HEK293 (cell line): ENCODE measurements at regions not wholly inside any gene's neighbourhood (a gene's known extent, or its start where the extent isn't known, plus 50 kb on each side); places are given as distances from the start of the nearest gene placed in this dataset.

ENCODE experiments used
- CTCF ChIA-PET: fragments of 350-600 bp; formaldehyde crosslinking; extraction: SDS; loops from one replicate; lab custom pipeline; 2021; ENCODE audit warnings: antibody characterized with exemption; lab: Yijun Ruan, JAX
- POLR2A ChIA-PET: fragments of 300-600 bp; formaldehyde crosslinking; extraction: SDS; loops from one replicate; lab custom pipeline; 2020; ENCODE audit warnings: antibody characterized with exemption, inconsistent platforms; lab: Yijun Ruan, JAX
- H3K27ac ChIP-seq: fragments of 200-500 bp; sonication (Bioruptor generic); 2 replicates; pipeline ENCODE4 v1.5.1; 2014; ENCODE audit warnings: low read depth, low read length, control low read depth, inconsistent platforms; ENCODE audit errors: extremely low read depth
- H3K36me3 ChIP-seq, 2 experiments: fragments of 200-500 bp in 1 of 2; sonication (Bioruptor generic) in 1 of 2; 1 replicate in 1 of 2; 2 replicates in 1 of 2; pipeline ENCODE4 v1.5.1; 2014 to 2017; ENCODE audit warnings: inconsistent platforms in 2 of 2, low read length in 2 of 2; ENCODE audit not compliant: control insufficient read depth in 2 of 2, insufficient read depth in 1 of 2
- H3K4me1 ChIP-seq: fragments of 200-500 bp; sonication (Bioruptor generic); 2 replicates; pipeline ENCODE4 v1.5.1; 2014; ENCODE audit warnings: mild to moderate bottlenecking, low read length, inconsistent platforms; ENCODE audit not compliant: control insufficient read depth, insufficient read depth
- H3K4me3 ChIP-seq: 2 replicates; pipeline ENCODE4 v1.5.1; 2011; ENCODE audit warnings: low read depth, mild to moderate bottlenecking, control low read depth, low read length, moderate library complexity
- H3K9me3 ChIP-seq: fragments of 200-500 bp; sonication (Bioruptor generic); 2 replicates; pipeline ENCODE4 v1.5.1; 2014; ENCODE audit warnings: low read depth, low read length, inconsistent platforms; ENCODE audit not compliant: control insufficient read depth, insufficient read depth
- RBAK ChIP-seq: fragments of 450-650 bp; formaldehyde crosslinking; IDR thresholded peaks from 2 replicates; pipeline ENCODE4 v1.5.1; 2016; ENCODE audit warnings: missing biosample characterization, missing genetic modification characterization
- SP3 ChIP-seq: fragments of 450-650 bp; formaldehyde crosslinking; IDR thresholded peaks from 2 replicates; pipeline ENCODE4 v1.5.1; 2016; ENCODE audit warnings: missing biosample characterization, missing genetic modification characterization
- SP7 ChIP-seq: fragments of 450-650 bp; formaldehyde crosslinking; IDR thresholded peaks from 2 replicates; pipeline ENCODE4 v1.5.1; 2016; ENCODE audit warnings: missing biosample characterization, missing genetic modification characterization
- YY2 ChIP-seq: fragments of 450-650 bp; formaldehyde crosslinking; IDR thresholded peaks from 2 replicates; pipeline ENCODE4 v1.5.1; 2016; ENCODE audit warnings: missing biosample characterization, missing genetic modification characterization
- ZBTB8A ChIP-seq: fragments of 450-650 bp; formaldehyde crosslinking; IDR thresholded peaks from 2 replicates; pipeline ENCODE4 v1.5.1; 2016; ENCODE audit warnings: missing biosample characterization, missing genetic modification characterization
- ZFHX2 ChIP-seq: fragments of 450-650 bp; formaldehyde crosslinking; conservative IDR thresholded peaks from 2 replicates; pipeline ENCODE4 v1.5.1; 2016; ENCODE audit warnings: missing biosample characterization, missing genetic modification characterization
- ZNF146 ChIP-seq: fragments of 450-650 bp; formaldehyde crosslinking; IDR thresholded peaks from 2 replicates; pipeline ENCODE4 v1.5.1; 2016; ENCODE audit warnings: missing biosample characterization, missing genetic modification characterization
- ZNF184 ChIP-seq: fragments of 450-650 bp; IDR thresholded peaks from 2 replicates; pipeline ENCODE4 v1.5.1; 2018; ENCODE audit warnings: missing biosample characterization, mild to moderate bottlenecking, missing genetic modification characterization
- ZNF311 ChIP-seq: fragments of 450-650 bp; formaldehyde crosslinking; IDR thresholded peaks from 2 replicates; pipeline ENCODE4 v1.5.1; 2017; ENCODE audit warnings: missing biosample characterization, missing genetic modification characterization, borderline replicate concordance
- ZNF341 ChIP-seq: fragments of 450-650 bp; formaldehyde crosslinking; IDR thresholded peaks from 2 replicates; pipeline ENCODE4; 2016; ENCODE audit warnings: low read depth, missing biosample characterization, missing genetic modification characterization
- ZNF350 ChIP-seq: fragments of 450-650 bp; formaldehyde crosslinking; IDR thresholded peaks from 2 replicates; pipeline ENCODE4 v1.5.0; 2017; ENCODE audit warnings: missing biosample characterization, mild to moderate bottlenecking, missing genetic modification characterization
- ZNF404 ChIP-seq: fragments of 450-650 bp; formaldehyde crosslinking; IDR thresholded peaks from 2 replicates; pipeline ENCODE4 v1.5.1; 2017; ENCODE audit warnings: missing biosample characterization, missing genetic modification characterization
- ZNF48 ChIP-seq: fragments of 450-650 bp; formaldehyde crosslinking; IDR thresholded peaks from 2 replicates; pipeline ENCODE4 v1.5.1; 2016; ENCODE audit warnings: missing biosample characterization, missing genetic modification characterization
- ZNF596 ChIP-seq: fragments of 450-650 bp; IDR thresholded peaks from 2 replicates; pipeline ENCODE4 v1.5.0; 2018; ENCODE audit warnings: missing biosample characterization, mild to moderate bottlenecking, missing genetic modification characterization, moderate library complexity
- ZNF624 ChIP-seq: fragments of 450-650 bp; formaldehyde crosslinking; IDR thresholded peaks from 2 replicates; pipeline ENCODE4 v1.5.1; 2017; ENCODE audit warnings: missing biosample characterization, missing genetic modification characterization
- ZNF626 ChIP-seq: fragments of 450-650 bp; sonication (Bioruptor Pico); formaldehyde crosslinking; IDR thresholded peaks from 2 replicates; pipeline ENCODE4 v1.5.1; 2018; ENCODE audit warnings: missing biosample characterization, missing genetic modification characterization, inconsistent platforms
- ZNF629 ChIP-seq: fragments of 450-650 bp; formaldehyde crosslinking; IDR thresholded peaks from 2 replicates; pipeline ENCODE4 v1.5.1; 2017; ENCODE audit warnings: missing biosample characterization, missing genetic modification characterization
- ZNF670 ChIP-seq: fragments of 450-650 bp; formaldehyde crosslinking; IDR thresholded peaks from 2 replicates; pipeline ENCODE4 v1.5.1; 2016; ENCODE audit warnings: missing biosample characterization, missing genetic modification characterization, low read depth
- ZNF707 ChIP-seq: fragments of 450-650 bp; formaldehyde crosslinking; IDR thresholded peaks from 2 replicates; pipeline ENCODE4 v1.5.1; 2016; ENCODE audit warnings: missing biosample characterization, missing genetic modification characterization
- ZNF792 ChIP-seq: fragments of 450-650 bp; formaldehyde crosslinking; IDR thresholded peaks from 2 replicates; pipeline ENCODE4 v1.5.1; 2016; ENCODE audit warnings: missing biosample characterization, missing genetic modification characterization
- TF ChIP-seq, protein P1 (sequence below): fragments of 450-650 bp; formaldehyde crosslinking; IDR thresholded peaks from 2 replicates; pipeline ENCODE4 v1.5.1; 2016; ENCODE audit warnings: missing biosample characterization, missing genetic modification characterization
- TF ChIP-seq, protein P2 (sequence below): fragments of 450-650 bp; formaldehyde crosslinking; IDR thresholded peaks from 2 replicates; pipeline ENCODE4 v1.5.1; 2016; ENCODE audit warnings: missing biosample characterization, missing genetic modification characterization, low read depth
- TF ChIP-seq, protein P3 (sequence below): fragments of 450-650 bp; formaldehyde crosslinking; IDR thresholded peaks from 2 replicates; pipeline ENCODE4 v1.5.1; 2016; ENCODE audit warnings: missing biosample characterization, missing genetic modification characterization
- TF ChIP-seq, protein P4 (sequence below): fragments of 450-650 bp; IDR thresholded peaks from 2 replicates; pipeline ENCODE4 v1.5.1; 2018; ENCODE audit warnings: missing biosample characterization, mild to moderate bottlenecking, missing genetic modification characterization
- TF ChIP-seq, protein P5 (sequence below): fragments of 450-650 bp; formaldehyde crosslinking; IDR thresholded peaks from 2 replicates; pipeline ENCODE4 v1.5.1; 2017; ENCODE audit warnings: missing biosample characterization, missing genetic modification characterization
- TF ChIP-seq, protein P6 (sequence below): fragments of 450-650 bp; formaldehyde crosslinking; IDR thresholded peaks from 2 replicates; pipeline ENCODE4 v1.5.1; 2016; ENCODE audit warnings: missing biosample characterization, missing genetic modification characterization, borderline replicate concordance
- TF ChIP-seq, protein P7 (sequence below): fragments of 450-650 bp; formaldehyde crosslinking; IDR thresholded peaks from 2 replicates; pipeline ENCODE4 v1.5.1; 2016; ENCODE audit warnings: missing biosample characterization, missing genetic modification characterization

DNA sequence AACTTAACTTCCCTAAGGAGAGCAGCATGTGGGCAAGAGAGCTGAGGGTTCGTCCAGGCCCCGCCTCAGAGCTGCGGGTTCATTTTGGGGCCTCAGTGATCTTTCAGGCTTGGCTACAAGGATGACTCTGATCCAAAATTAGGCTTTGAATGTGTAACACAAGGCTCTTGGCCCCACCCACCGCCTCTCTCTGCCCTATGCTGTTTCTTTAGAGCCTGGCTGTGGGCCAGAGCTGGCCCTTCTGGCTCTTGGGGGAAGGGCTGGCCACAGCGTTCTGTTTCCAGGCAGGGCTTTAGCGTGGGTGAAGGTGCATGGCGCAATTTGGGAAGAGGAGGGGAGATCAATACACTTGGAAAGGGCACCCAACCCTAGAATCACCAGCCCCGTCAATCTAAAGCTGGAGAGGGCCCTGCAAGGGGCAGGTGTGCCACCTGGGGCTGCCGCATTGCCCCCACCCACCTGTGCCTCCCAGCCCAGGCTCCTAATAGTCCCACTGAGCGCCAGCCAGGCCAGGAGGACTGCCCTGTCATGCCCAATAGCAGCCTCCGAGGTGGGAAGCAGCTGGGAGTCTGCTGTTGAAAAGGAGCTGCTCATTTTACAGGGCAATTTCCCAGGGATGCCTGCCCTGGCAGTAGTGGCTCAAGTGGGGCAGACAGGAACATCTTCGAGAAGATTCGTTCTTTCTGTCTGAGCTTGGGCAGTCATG lies 84.5 kb upstream of the MAML3 start:
- no peak overlapping the region for H3K4me3 ChIP-seq
- H3K4me1 ChIP-seq: peaks cover 13% of the 10 kb centered on the region
- H3K9me3 ChIP-seq: no peaks in the 10 kb centered on the region
- ChIA-PET POLR2A (interaction anchor here (1.0 kb wide), 1 partner anchor 88 kb away, joined by 4 read pairs; no protein-coding TSS in a partner anchor), CTCF (interaction anchor here (0.6 to 1.0 kb wide), 5 partner anchors 10 to 511 kb away, joined by 4 to 5 read pairs (median 5); partner anchors contain the start of gene CLGN)
- no peaks in the 10 kb centered on the region for H3K36me3 ChIP-seq
- peak overlapping the region; percentile 48 for H3K27ac ChIP-seq
- no peak for TF ChIP-seq YY2 (tag by site-specific recombination)
- no peak for TF ChIP-seq ZNF670 (tag by site-specific recombination)
- TF ChIP-seq, protein P1, sequence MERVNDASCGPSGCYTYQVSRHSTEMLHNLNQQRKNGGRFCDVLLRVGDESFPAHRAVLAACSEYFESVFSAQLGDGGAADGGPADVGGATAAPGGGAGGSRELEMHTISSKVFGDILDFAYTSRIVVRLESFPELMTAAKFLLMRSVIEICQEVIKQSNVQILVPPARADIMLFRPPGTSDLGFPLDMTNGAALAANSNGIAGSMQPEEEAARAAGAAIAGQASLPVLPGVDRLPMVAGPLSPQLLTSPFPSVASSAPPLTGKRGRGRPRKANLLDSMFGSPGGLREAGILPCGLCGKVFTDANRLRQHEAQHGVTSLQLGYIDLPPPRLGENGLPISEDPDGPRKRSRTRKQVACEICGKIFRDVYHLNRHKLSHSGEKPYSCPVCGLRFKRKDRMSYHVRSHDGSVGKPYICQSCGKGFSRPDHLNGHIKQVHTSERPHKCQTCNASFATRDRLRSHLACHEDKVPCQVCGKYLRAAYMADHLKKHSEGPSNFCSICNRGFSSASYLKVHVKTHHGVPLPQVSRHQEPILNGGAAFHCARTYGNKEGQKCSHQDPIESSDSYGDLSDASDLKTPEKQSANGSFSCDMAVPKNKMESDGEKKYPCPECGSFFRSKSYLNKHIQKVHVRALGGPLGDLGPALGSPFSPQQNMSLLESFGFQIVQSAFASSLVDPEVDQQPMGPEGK: peak; percentile 34; the same call in 1 of the 2 replicates
- no peak for TF ChIP-seq ZNF404 (tag by site-specific recombination)
- TF ChIP-seq SP7: peak; percentile 41; the same call in 1 of the 2 replicates
- no peak for TF ChIP-seq ZNF311 (tag by site-specific recombination)
- no peak for TF ChIP-seq ZNF707 (tag by site-specific recombination)
- no peak for TF ChIP-seq ZNF184
- TF ChIP-seq ZBTB8A (tag by site-specific recombination): 0 out of 2 replicates have a peak, but pooled peaks have one; percentile 17
- TF ChIP-seq ZNF596 (tag by site-specific recombination): no peak
- TF ChIP-seq ZNF792 (tag by site-specific recombination): no peak
- TF ChIP-seq, protein P2, sequence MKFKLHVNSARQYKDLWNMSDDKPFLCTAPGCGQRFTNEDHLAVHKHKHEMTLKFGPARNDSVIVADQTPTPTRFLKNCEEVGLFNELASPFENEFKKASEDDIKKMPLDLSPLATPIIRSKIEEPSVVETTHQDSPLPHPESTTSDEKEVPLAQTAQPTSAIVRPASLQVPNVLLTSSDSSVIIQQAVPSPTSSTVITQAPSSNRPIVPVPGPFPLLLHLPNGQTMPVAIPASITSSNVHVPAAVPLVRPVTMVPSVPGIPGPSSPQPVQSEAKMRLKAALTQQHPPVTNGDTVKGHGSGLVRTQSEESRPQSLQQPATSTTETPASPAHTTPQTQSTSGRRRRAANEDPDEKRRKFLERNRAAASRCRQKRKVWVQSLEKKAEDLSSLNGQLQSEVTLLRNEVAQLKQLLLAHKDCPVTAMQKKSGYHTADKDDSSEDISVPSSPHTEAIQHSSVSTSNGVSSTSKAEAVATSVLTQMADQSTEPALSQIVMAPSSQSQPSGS: no peak
- no peak for TF ChIP-seq RBAK (tag by site-specific recombination)
- TF ChIP-seq ZNF350 (tag by site-specific recombination): no peak
- TF ChIP-seq, protein P3, sequence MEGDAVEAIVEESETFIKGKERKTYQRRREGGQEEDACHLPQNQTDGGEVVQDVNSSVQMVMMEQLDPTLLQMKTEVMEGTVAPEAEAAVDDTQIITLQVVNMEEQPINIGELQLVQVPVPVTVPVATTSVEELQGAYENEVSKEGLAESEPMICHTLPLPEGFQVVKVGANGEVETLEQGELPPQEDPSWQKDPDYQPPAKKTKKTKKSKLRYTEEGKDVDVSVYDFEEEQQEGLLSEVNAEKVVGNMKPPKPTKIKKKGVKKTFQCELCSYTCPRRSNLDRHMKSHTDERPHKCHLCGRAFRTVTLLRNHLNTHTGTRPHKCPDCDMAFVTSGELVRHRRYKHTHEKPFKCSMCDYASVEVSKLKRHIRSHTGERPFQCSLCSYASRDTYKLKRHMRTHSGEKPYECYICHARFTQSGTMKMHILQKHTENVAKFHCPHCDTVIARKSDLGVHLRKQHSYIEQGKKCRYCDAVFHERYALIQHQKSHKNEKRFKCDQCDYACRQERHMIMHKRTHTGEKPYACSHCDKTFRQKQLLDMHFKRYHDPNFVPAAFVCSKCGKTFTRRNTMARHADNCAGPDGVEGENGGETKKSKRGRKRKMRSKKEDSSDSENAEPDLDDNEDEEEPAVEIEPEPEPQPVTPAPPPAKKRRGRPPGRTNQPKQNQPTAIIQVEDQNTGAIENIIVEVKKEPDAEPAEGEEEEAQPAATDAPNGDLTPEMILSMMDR (tag by site-specific recombination): no peak
- TF ChIP-seq SP3 (tag by site-specific recombination): peak; percentile 16; the same call in 1 of the 2 replicates
- TF ChIP-seq, protein P4, sequence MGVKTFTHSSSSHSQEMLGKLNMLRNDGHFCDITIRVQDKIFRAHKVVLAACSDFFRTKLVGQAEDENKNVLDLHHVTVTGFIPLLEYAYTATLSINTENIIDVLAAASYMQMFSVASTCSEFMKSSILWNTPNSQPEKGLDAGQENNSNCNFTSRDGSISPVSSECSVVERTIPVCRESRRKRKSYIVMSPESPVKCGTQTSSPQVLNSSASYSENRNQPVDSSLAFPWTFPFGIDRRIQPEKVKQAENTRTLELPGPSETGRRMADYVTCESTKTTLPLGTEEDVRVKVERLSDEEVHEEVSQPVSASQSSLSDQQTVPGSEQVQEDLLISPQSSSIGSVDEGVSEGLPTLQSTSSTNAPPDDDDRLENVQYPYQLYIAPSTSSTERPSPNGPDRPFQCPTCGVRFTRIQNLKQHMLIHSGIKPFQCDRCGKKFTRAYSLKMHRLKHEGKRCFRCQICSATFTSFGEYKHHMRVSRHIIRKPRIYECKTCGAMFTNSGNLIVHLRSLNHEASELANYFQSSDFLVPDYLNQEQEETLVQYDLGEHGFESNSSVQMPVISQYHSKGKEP: 0 out of 2 replicates have a peak, but pooled peaks have one; percentile 25
- peak; percentile 85 for TF ChIP-seq ZFHX2 (tag by site-specific recombination)
- TF ChIP-seq ZNF341: no peak
- TF ChIP-seq, protein P5, sequence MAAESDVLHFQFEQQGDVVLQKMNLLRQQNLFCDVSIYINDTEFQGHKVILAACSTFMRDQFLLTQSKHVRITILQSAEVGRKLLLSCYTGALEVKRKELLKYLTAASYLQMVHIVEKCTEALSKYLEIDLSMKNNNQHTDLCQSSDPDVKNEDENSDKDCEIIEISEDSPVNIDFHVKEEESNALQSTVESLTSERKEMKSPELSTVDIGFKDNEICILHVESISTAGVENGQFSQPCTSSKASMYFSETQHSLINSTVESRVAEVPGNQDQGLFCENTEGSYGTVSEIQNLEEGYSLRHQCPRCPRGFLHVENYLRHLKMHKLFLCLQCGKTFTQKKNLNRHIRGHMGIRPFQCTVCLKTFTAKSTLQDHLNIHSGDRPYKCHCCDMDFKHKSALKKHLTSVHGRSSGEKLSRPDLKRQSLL (tag by site-specific recombination): no peak
- no peak for TF ChIP-seq ZNF624
- TF ChIP-seq, protein P6, sequence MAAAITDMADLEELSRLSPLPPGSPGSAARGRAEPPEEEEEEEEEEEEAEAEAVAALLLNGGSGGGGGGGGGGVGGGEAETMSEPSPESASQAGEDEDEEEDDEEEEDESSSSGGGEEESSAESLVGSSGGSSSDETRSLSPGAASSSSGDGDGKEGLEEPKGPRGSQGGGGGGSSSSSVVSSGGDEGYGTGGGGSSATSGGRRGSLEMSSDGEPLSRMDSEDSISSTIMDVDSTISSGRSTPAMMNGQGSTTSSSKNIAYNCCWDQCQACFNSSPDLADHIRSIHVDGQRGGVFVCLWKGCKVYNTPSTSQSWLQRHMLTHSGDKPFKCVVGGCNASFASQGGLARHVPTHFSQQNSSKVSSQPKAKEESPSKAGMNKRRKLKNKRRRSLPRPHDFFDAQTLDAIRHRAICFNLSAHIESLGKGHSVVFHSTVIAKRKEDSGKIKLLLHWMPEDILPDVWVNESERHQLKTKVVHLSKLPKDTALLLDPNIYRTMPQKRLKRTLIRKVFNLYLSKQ (tag by site-specific recombination): no peak
- no peak for TF ChIP-seq ZNF48 (tag by site-specific recombination)
- TF ChIP-seq ZNF146 (tag by site-specific recombination): no peak
- TF ChIP-seq, protein P7, sequence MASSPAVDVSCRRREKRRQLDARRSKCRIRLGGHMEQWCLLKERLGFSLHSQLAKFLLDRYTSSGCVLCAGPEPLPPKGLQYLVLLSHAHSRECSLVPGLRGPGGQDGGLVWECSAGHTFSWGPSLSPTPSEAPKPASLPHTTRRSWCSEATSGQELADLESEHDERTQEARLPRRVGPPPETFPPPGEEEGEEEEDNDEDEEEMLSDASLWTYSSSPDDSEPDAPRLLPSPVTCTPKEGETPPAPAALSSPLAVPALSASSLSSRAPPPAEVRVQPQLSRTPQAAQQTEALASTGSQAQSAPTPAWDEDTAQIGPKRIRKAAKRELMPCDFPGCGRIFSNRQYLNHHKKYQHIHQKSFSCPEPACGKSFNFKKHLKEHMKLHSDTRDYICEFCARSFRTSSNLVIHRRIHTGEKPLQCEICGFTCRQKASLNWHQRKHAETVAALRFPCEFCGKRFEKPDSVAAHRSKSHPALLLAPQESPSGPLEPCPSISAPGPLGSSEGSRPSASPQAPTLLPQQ: 0 out of 2 replicates have a peak, but pooled peaks have one; percentile 38
- 0 out of 2 replicates have a peak, but pooled peaks have one; percentile 19 for TF ChIP-seq ZNF629 (tag by site-specific recombination)
- TF ChIP-seq ZNF626 (tag by site-specific recombination): no peak
